GM18907 (cell line): ENCODE measurements at regions not wholly inside any gene's neighbourhood (a gene's known extent, or its start where the extent isn't known, plus 50 kb on each side); places are given as distances from the start of the nearest gene placed in this dataset.

Source experiments
- ATAC-seq: cut with Tn5 transposase; IDR thresholded peaks from one replicate; pipeline ENCODE4 v1.9.1; 2021; ENCODE audit warnings: mild to moderate bottlenecking, moderate library complexity; ENCODE audit not compliant: unreplicated experiment

- ATAC-seq = no peak
Observed at GRCh38 chr9:87319656-87320055, 178.0 kb upstream of the DAPK1 start.

GRCh38 chr9:87320146-87320884 is 177.4 kb upstream of the DAPK1 start:
- ATAC-seq = no peak

GRCh38 chr9:87322840-87323635 is 174.6 kb upstream of the DAPK1 start:
- no peak for ATAC-seq

GRCh38 chr9:87323928-87324327 is 173.7 kb upstream of the DAPK1 start:
- no peak for ATAC-seq

GRCh38 chr9:87324613-87325194 is 173.0 kb upstream of the DAPK1 start:
- ATAC-seq = peak; percentile 65

- ATAC-seq = no peak
Observed at GRCh38 chr9:87327575-87328125, 170.0 kb upstream of the DAPK1 start.

- ATAC-seq = no peak
Observed at GRCh38 chr9:87333802-87334201, 163.9 kb upstream of the DAPK1 start.

GRCh38 chr9:87334366-87334765 is 163.3 kb upstream of the DAPK1 start:
- no peak for ATAC-seq

- ATAC-seq = no peak
Observed at GRCh38 chr9:87336407-87336806, 161.3 kb upstream of the DAPK1 start.

- ATAC-seq = no peak
Observed at GRCh38 chr9:87336914-87337333, 160.7 kb upstream of the DAPK1 start.

GRCh38 chr9:87337335-87338087 is 160.2 kb upstream of the DAPK1 start:
- ATAC-seq = no peak

GRCh38 chr9:87338088-87338989 is 159.3 kb upstream of the DAPK1 start:
- ATAC-seq = no peak

- ATAC-seq = no peak
Observed at GRCh38 chr9:87340391-87340790, 157.3 kb upstream of the DAPK1 start.

GRCh38 chr9:87342743-87343142 is 154.9 kb upstream of the DAPK1 start:
- no peak for ATAC-seq

GRCh38 chr9:87343816-87344430 is 153.7 kb upstream of the DAPK1 start:
- ATAC-seq = no peak

- no peak for ATAC-seq
Observed at GRCh38 chr9:87346061-87346665, 151.5 kb upstream of the DAPK1 start.

GRCh38 chr9:87350915-87351314 is 146.8 kb upstream of the DAPK1 start:
- ATAC-seq = no peak

- no peak for ATAC-seq
Observed at GRCh38 chr9:87353301-87353700, 144.4 kb upstream of the DAPK1 start.

GRCh38 chr9:87354147-87354546 is 143.5 kb upstream of the DAPK1 start:
- ATAC-seq = no peak
